GM21526 (cell line): ENCODE measurements at regions not wholly inside any gene's neighbourhood (a gene's known extent, or its start where the extent isn't known, plus 50 kb on each side); places are given as distances from the start of the nearest gene placed in this dataset.
"Not testable (repeated sequence)": the region's sequence is repeated elsewhere in the genome, so short reads cannot be mapped to it uniquely, and the experiment has no call there.

ENCODE experiments used
- ATAC-seq: cut with Tn5 transposase; IDR thresholded peaks from one replicate; pipeline ENCODE4 v1.9.1; 2021; ENCODE audit warnings: moderate library complexity; ENCODE audit not compliant: unreplicated experiment, low FRiP score

- no peak for ATAC-seq
Observed at GRCh38 chr14:55764784-55765183, 184.8 kb downstream of the KTN1 start.

- ATAC-seq = no peak
Observed at GRCh38 chr14:55766071-55766470, 186.1 kb downstream of the KTN1 start.

- no peak for ATAC-seq
Observed at GRCh38 chr14:55767286-55767685, 187.3 kb downstream of the KTN1 start.

GRCh38 chr14:55769877-55770276 lies 189.9 kb downstream of the KTN1 start:
- ATAC-seq = no peak

- ATAC-seq = no peak
Observed at GRCh38 chr14:55771242-55771981, 191.4 kb downstream of the KTN1 start.

GRCh38 chr14:55772486-55772885 lies 192.5 kb downstream of the KTN1 start:
- no peak for ATAC-seq

GRCh38 chr14:55773312-55773711 lies 193.3 kb downstream of the KTN1 start:
- no peak for ATAC-seq

- no peak for ATAC-seq
Observed at GRCh38 chr14:55773984-55774545, 194.1 kb downstream of the KTN1 start.

- no peak for ATAC-seq
Observed at GRCh38 chr14:55777877-55778276, 197.9 kb downstream of the KTN1 start.

GRCh38 chr14:55780156-55780946 lies 200.3 kb downstream of the KTN1 start:
- ATAC-seq = no peak

GRCh38 chr14:55781046-55781445 lies 201.0 kb downstream of the KTN1 start:
- ATAC-seq = no peak

GRCh38 chr14:55782166-55782565 lies 202.2 kb downstream of the KTN1 start:
- no peak for ATAC-seq

- ATAC-seq = no peak
Observed at GRCh38 chr14:55789406-55789805, 209.4 kb downstream of the KTN1 start.

- no peak for ATAC-seq
Observed at GRCh38 chr14:55794655-55795595, 214.9 kb downstream of the KTN1 start.

GRCh38 chr14:55796513-55796912 lies 216.5 kb downstream of the KTN1 start:
- ATAC-seq = not testable (repeated sequence)

- ATAC-seq = no peak
Observed at GRCh38 chr14:55798406-55798805, 218.4 kb downstream of the KTN1 start.

GRCh38 chr14:55799508-55800095 lies 219.6 kb downstream of the KTN1 start:
- ATAC-seq = no peak

GRCh38 chr14:55800156-55800785 lies 220.3 kb downstream of the KTN1 start:
- ATAC-seq = no peak

GRCh38 chr14:55801121-55801520 lies 221.1 kb downstream of the KTN1 start:
- no peak for ATAC-seq
